AG04450 (cell line): ENCODE measurements at regions not wholly inside any gene's neighbourhood (a gene's known extent, or its start where the extent isn't known, plus 50 kb on each side); places are given as distances from the start of the nearest gene placed in this dataset.

ENCODE experiments used
- CTCF ChIA-PET: fragments of 300-600, 350-600 bp; formaldehyde crosslinking; extraction: SDS; loops from one replicate; lab custom pipeline; 2022; ENCODE audit warnings: antibody characterized with exemption, inconsistent platforms; lab: Charles Lee
- POLR2A ChIA-PET: fragments of 350-600 bp; formaldehyde crosslinking; extraction: SDS; loops from one replicate; lab custom pipeline; 2021; ENCODE audit warnings: antibody characterized with exemption, inconsistent platforms; lab: Yijun Ruan, JAX
- DNase-seq: peaks from one replicate; pipeline ENCODE4 v3.0.0-alpha.2; 2011; ENCODE audit warnings: low read depth, low spot score
- H3K27ac ChIP-seq: one replicate; pipeline ENCODE4 v1.5.1; 2012; ENCODE audit warnings: low read depth, low read length, control low read depth
- H3K27me3 ChIP-seq: one replicate; pipeline ENCODE4 v1.6.0; 2012; ENCODE audit warnings: low read length; ENCODE audit not compliant: control insufficient read depth, insufficient read depth
- H3K4me3 ChIP-seq: 2 replicates; pipeline ENCODE4 v1.5.1; 2011; ENCODE audit warnings: mild to moderate bottlenecking, low read depth, low read length, control low read depth
- H3K9me3 ChIP-seq: 2 replicates; pipeline ENCODE4 v1.5.1; 2012; ENCODE audit warnings: low read length; ENCODE audit not compliant: control insufficient read depth, insufficient read depth
- CTCF ChIP-seq: IDR thresholded peaks from 2 replicates; pipeline ENCODE4 v1.5.1; 2011; ENCODE audit warnings: low read depth, low read length, control low read depth, inconsistent platforms

GRCh38 chr12:46523446-46523845, 150.9 kb upstream of the SLC38A2 start:
- ChIA-PET CTCF (interaction anchor here (0.8 to 2.2 kb wide), 4 partner anchors 23 to 151 kb away, joined by 3 to 8 read pairs (median 5); no protein-coding TSS in a partner anchor), POLR2A (interaction anchor here (0.6 to 2.2 kb wide), 21 partner anchors 26 to 491 kb away, joined by 3 to 16 read pairs (median 6); partner anchors contain the start of gene SLC38A2)
- no peaks in the 10 kb centered on the region for H3K27me3 ChIP-seq
- H3K9me3 ChIP-seq: no peaks in the 10 kb centered on the region
- no peak for DNase-seq
- TF ChIP-seq CTCF: no peak
- peak overlapping the region; percentile 75 for H3K27ac ChIP-seq
- H3K4me3 ChIP-seq: peak overlapping the region; percentile 54

GRCh38 chr12:46522071-46522470, 149.5 kb upstream of the SLC38A2 start:
- CTCF ChIA-PET: interaction anchor here (0.6 to 1.4 kb wide), 2 partner anchors 127 to 139 kb away, joined by 4 read pairs; no protein-coding TSS in a partner anchor
- H3K27me3 ChIP-seq: no peaks in the 10 kb centered on the region
- H3K4me3 ChIP-seq: peak overlapping the region; percentile 31
- H3K9me3 ChIP-seq: peaks cover 2% of the 10 kb centered on the region; the same call in 1 of the 2 replicates
- no peak for TF ChIP-seq CTCF
- DNase-seq: no peak
- no peak overlapping the region for H3K27ac ChIP-seq
- POLR2A ChIA-PET: interaction anchor here (0.6 to 1.1 kb wide), 5 partner anchors 28 to 536 kb away, joined by 3 to 5 read pairs (median 3); no protein-coding TSS in a partner anchor

GRCh38 chr12:46521145-46521544, 148.6 kb upstream of the SLC38A2 start:
- H3K9me3 ChIP-seq: peaks cover 11% of the 10 kb centered on the region
- no peaks in the 10 kb centered on the region for H3K27me3 ChIP-seq
- DNase-seq: no peak
- no peak for TF ChIP-seq CTCF
- CTCF ChIA-PET: interaction anchor here (1.3 to 1.4 kb wide), 2 partner anchors 140 kb away, joined by 3 to 4 read pairs; no protein-coding TSS in a partner anchor
- no peak overlapping the region for H3K4me3 ChIP-seq
- POLR2A ChIA-PET: no interaction called here
- H3K27ac ChIP-seq: no peak overlapping the region

- Histone ChIP-seq H3K4me3 (no peak overlapping the region), H3K27ac (no peak overlapping the region), H3K27me3 (no peaks in the 10 kb centered on the region), H3K9me3 (peaks cover 21% of the 10 kb centered on the region)
- TF ChIP-seq CTCF: no peak
- CTCF ChIA-PET: no interaction called here
- POLR2A ChIA-PET: no interaction called here
- DNase-seq: no peak
Observed at GRCh38 chr12:46519407-46519806, 146.8 kb upstream of the SLC38A2 start.

GRCh38 chr12:46518729-46519128, 146.2 kb upstream of the SLC38A2 start:
- no peak for TF ChIP-seq CTCF
- DNase-seq: no peak
- ChIA-PET CTCF (no interaction called here), POLR2A (no interaction called here)
- no peaks in the 10 kb centered on the region for H3K27me3 ChIP-seq
- H3K4me3 ChIP-seq: no peak overlapping the region
- H3K27ac ChIP-seq: no peak overlapping the region
- H3K9me3 ChIP-seq: peaks cover 21% of the 10 kb centered on the region
